Activated T-helper 1 cell treated with anti-CD3 and anti-CD28 coated beads, Interleukin-12 subunit alpha, Interleukin-12 subunit beta, Interleukin-2, Interleukin-4 antibody, amounts not matched to agents 30 ng/mL and 10 ng/mL and 1 ng/mL, durations not matched to agents 14 hours and 24 hours and 36 hours (primary cell): ENCODE measurements at regions not wholly inside any gene's neighbourhood (a gene's known extent, or its start where the extent isn't known, plus 50 kb on each side); places are given as distances from the start of the nearest gene placed in this dataset.
A peak's percentile ranks its signal among the peaks of the same experiment; 100 is the strongest.

Experiments used
- DNase-seq: peaks from one replicate; pipeline ENCODE4 v3.0.0; 2021; ENCODE audit warnings: low spot score
- H3K27ac Mint-ChIP-seq: one replicate; pipeline ENCODE4 v1.8.0; 2021; ENCODE audit warnings: mild to moderate bottlenecking, mixed read lengths
- H3K27me3 Mint-ChIP-seq: one replicate; pipeline ENCODE4 v1.8.0; 2022; ENCODE audit warnings: mild to moderate bottlenecking, moderate library complexity, mixed read lengths; ENCODE audit not compliant: insufficient read depth
- H3K36me3 Mint-ChIP-seq: one replicate; pipeline ENCODE4 v1.8.0; 2021; ENCODE audit warnings: low read depth, mixed read lengths
- H3K4me1 Mint-ChIP-seq: one replicate; pipeline ENCODE4 v1.8.0; 2021; ENCODE audit warnings: low read depth, mixed read lengths
- H3K4me3 Mint-ChIP-seq: one replicate; pipeline ENCODE4 v1.8.0; 2021; ENCODE audit warnings: mild to moderate bottlenecking, moderate library complexity, mixed read lengths
- H3K9me3 Mint-ChIP-seq: one replicate; pipeline ENCODE4 v1.8.0; 2021; ENCODE audit warnings: mixed read lengths
- intact Hi-C: fragments of 100-400 bp; cut with micrococcal nuclease; formaldehyde crosslinking; loops from one replicate; pipeline ENCODE4 v1.15.1; 2024

DNA sequence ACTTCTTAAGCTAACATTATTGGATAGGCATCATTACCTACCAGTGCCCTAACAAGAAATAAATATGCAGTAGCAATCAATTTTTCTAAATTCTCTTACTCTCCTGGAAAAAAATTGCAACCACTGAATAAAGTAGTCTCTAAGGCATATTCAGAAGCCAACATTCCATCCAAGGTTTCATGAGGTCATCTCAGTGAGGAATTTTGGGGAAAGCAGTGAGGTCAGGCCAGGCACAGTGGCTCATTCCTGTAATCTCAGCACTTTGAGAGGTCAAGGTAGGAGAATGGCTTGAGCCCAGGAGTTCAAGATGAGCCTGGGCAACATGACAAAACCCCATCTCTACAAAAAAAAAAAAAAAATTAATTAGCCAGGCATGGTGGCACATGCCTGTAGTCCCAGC lies 75.9 kb upstream of the GHITM start:
- no peaks in the 10 kb centered on the region for H3K4me1 Mint-ChIP-seq
- peaks cover 3% of the 10 kb centered on the region for H3K27me3 Mint-ChIP-seq
- DNase-seq: no peak
- no peak overlapping the region for H3K4me3 Mint-ChIP-seq
- intact Hi-C loops: no loop called here
- no peaks in the 10 kb centered on the region for H3K9me3 Mint-ChIP-seq
- no peaks in the 10 kb centered on the region for H3K36me3 Mint-ChIP-seq
- H3K27ac Mint-ChIP-seq: no peak overlapping the region

DNA sequence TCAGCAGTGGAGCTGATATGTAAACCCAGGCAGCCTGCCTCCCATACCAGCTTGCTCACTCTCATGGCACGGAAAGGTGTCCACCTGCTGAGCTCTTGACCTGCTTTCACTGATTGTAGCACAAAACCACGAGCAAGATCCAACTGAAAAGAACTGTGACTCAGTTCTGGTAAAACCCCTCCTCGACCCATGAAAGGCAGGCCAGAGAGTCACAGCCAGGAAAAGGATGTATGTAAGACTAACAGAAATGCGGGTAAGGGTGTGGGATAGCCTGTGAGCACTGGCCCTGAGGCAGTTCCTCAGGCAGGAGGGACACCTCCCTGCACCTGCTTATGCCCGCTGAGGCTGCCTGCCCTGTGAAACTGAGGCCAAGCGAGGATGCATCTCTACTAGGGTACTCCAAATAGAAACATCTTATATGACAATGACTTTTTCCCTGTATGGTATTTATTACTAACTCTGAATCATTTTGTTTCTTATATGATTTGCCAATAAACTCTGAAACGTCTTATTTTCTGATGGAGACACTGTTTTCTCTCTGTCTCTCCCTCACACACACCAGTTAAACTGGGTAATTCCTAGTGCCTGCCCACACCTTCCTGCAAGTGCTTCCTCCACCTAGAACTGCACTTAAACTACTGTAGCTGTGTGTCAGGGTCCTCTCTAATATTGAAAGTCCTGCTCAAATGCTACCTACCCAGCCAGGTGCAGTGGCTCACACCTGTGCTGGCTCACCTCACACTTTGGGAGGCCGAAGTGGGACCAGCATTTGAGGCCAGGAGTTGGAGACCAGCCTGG lies 73.3 kb upstream of the GHITM start:
- intact Hi-C loops: no loop called here
- H3K4me3 Mint-ChIP-seq: no peak overlapping the region
- H3K36me3 Mint-ChIP-seq: no peaks in the 10 kb centered on the region
- peaks cover 3% of the 10 kb centered on the region for H3K27me3 Mint-ChIP-seq
- no peaks in the 10 kb centered on the region for H3K9me3 Mint-ChIP-seq
- H3K4me1 Mint-ChIP-seq: no peaks in the 10 kb centered on the region
- DNase-seq: no peak
- peak overlapping the region; percentile 36 for H3K27ac Mint-ChIP-seq

DNA sequence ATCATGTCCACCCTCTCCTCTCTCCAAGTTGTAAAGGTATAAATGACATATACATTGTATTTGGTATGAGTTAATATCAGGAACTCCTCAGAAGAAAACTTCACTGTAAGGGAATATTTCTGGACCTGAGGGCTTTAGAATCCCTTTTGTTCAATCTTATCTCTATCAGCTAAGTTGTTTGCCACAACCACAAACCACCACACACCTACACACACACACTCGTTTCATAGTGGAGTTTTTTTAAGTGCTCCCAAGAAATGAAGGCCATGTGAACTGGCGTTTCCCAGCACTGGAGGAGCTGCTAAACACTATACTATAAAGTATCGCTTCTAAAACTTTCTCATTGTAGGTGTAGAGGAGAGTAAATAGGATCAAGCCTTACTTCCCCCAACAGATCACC lies 64.8 kb upstream of the GHITM start:
- Mint-ChIP-seq H3K27ac (no peak overlapping the region), H3K4me3 (no peak overlapping the region), H3K9me3 (no peaks in the 10 kb centered on the region), H3K4me1 (peaks cover 5% of the 10 kb centered on the region), H3K27me3 (peaks cover 3% of the 10 kb centered on the region), H3K36me3 (no peaks in the 10 kb centered on the region)
- intact Hi-C loops: no loop called here
- DNase-seq: no peak

DNA sequence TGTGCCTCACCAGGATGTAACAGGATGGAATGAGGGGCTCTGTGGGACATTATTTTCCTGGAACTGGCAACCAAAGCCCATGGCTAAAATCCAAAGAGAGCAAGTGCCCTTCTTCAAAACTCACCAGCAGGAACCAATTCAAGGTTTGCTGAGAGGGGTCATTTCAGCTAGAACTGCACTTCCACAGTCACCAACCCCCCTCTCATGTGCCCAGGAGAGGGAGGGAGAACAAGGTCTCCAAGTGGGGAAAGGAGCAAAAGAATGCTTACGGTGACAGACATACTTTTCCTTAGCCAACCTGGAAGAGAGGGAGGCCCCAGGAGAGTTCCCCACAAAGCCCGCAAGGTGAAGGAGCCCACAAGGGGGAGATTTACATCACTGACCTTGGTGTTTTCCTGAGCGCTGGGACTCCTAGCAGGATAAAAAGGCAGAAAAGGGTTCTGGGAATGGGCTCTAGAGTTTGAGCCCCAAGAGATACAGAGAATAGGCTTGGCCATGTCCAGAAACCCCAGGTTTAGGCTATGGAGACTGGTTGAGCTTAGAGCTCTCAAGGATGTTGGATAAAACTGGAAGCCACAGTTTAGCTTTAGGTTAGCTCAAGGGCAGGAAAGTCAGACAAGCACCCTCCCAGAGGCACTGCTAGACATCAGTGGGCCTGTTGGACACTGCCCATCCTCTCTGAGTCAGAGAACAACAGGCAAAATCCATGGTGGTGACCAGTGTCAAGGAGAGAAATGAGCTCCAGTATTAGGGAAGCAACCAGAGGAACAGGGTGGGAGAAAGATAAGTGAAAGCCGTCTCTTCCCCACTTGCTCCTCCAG lies 63.9 kb upstream of the GHITM start:
- intact Hi-C loops: no loop called here
- Mint-ChIP-seq H3K36me3 (no peaks in the 10 kb centered on the region), H3K27me3 (peaks cover 3% of the 10 kb centered on the region), H3K4me3 (no peak overlapping the region), H3K27ac (no peak overlapping the region), H3K4me1 (peaks cover 5% of the 10 kb centered on the region), H3K9me3 (no peaks in the 10 kb centered on the region)
- DNase-seq: no peak

DNA sequence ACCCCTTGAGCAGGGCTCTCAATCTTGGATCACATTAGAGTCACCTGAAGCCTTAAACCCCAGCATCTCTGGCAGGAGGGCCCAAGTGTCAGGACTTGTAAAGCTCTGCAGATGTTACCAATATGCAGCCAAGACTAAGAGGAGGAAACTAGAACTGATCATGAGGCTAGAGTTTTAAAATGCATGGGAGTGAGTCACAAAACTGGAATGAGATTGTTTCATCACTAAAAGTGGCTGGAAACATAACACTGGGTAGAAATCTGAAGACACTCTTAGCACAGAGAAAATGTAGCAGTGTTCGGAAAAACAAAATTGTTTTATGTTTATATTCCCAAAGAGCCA lies 63.3 kb upstream of the GHITM start:
- no peak for DNase-seq
- Mint-ChIP-seq H3K4me3 (no peak overlapping the region), H3K4me1 (peaks cover 5% of the 10 kb centered on the region), H3K27ac (no peak overlapping the region), H3K27me3 (peaks cover 3% of the 10 kb centered on the region), H3K9me3 (no peaks in the 10 kb centered on the region), H3K36me3 (no peaks in the 10 kb centered on the region)
- intact Hi-C loops: no loop called here

DNA sequence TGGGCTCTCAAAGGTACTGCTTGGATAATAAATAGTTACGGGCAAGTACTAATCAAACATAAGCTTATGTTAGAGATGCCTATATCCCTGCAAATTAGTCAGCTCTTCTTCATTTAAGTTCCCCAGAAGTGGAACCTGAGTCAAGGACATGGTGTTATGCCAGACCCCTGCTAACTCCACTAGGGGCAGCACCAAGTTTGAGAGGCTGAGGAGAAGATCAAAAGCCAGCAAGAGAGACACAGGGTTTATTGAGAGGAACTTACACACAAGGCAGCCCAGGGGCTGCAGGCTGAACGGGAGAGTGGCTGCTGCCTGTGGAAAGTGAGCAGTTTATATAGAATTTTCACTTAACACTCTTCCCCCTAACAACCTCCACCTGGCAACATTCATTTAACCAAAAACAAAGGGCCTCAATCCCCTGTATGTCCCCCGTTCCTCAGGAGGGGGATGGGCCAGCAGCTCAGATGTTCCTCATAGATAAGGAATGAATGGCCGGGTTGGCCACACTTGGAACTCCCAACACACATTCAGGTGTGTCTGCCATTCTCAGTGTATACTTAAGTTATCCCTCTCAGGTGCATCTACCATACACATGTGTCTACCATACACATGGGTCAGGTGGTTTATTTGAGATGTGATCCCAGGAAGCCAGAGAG lies 62.6 kb upstream of the GHITM start:
- intact Hi-C loops: no loop called here
- DNase-seq: no peak

DNA sequence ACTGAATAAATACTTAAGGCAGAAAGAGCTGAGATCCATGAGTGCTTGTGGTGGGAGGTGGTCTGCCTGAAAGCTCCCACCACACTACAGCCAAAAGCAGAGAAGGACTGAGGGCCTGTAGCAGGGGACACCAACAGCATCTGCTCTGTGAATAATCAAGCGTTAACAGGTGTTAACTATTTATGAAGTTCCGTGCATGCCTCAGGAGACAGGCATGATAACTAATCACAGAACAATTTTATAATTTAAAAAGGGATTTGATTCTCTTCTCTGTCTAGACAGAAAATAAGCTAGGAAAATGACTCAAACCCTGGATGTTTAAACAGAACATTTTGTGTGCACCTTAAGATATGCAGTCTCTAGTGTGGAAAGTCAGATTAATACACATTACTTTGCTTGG lies 61.5 kb upstream of the GHITM start:
- intact Hi-C loops: no loop called here
- Mint-ChIP-seq H3K4me3 (no peak overlapping the region), H3K27ac (no peak overlapping the region), H3K36me3 (no peaks in the 10 kb centered on the region), H3K27me3 (peaks cover 6% of the 10 kb centered on the region), H3K9me3 (no peaks in the 10 kb centered on the region), H3K4me1 (peaks cover 5% of the 10 kb centered on the region)
- no peak for DNase-seq

More for the DNA sequence above, 62.6 kb upstream of the GHITM start:
- Mint-ChIP-seq H3K27ac (no peak overlapping the region), H3K4me3 (no peak overlapping the region), H3K4me1 (peaks cover 5% of the 10 kb centered on the region), H3K27me3 (peaks cover 3% of the 10 kb centered on the region), H3K9me3 (no peaks in the 10 kb centered on the region), H3K36me3 (no peaks in the 10 kb centered on the region)

DNA sequence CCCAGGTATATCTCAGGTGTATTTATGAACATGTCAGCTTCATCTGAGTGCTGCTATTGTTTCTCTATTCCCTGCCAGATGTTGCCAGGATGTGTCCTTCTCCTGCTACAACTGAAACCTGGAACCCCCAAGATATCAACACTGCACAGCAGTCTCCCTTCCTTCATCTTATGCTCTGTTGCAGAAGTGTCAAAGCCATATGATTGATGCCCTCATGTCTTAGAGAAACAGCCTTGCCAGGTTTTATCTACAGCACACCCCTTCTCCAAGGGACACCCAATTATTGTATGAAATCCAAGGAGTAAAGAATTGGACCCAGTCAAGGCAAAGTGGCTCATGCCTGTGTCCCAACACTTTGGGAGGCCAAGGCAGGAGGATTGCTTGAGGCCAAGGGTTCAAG lies 60.5 kb upstream of the GHITM start:
- Mint-ChIP-seq H3K27ac (no peak overlapping the region), H3K4me3 (no peak overlapping the region), H3K27me3 (peaks cover 7% of the 10 kb centered on the region), H3K9me3 (no peaks in the 10 kb centered on the region), H3K4me1 (peaks cover 5% of the 10 kb centered on the region), H3K36me3 (no peaks in the 10 kb centered on the region)
- intact Hi-C loops: no loop called here
- DNase-seq: no peak

DNA sequence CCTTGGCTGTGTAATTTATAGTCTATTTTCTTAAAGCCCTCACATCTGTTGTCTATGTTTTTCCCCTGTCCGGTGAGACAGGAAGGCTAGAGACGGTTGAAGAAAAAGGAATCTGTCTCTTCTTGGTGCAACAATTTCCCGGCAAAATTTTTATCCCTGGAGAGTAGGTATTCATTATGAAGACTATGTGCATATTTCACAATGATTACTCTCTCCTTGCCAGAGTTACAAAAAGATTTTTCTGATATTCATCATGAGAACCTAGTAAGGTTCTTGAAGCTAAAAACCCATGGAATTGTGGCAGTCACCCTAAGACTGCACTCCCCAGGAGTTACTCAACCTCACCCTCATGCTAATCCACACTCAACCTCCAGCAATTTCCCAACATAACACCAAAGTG lies 55.0 kb upstream of the GHITM start:
- no peaks in the 10 kb centered on the region for H3K36me3 Mint-ChIP-seq

DNA sequence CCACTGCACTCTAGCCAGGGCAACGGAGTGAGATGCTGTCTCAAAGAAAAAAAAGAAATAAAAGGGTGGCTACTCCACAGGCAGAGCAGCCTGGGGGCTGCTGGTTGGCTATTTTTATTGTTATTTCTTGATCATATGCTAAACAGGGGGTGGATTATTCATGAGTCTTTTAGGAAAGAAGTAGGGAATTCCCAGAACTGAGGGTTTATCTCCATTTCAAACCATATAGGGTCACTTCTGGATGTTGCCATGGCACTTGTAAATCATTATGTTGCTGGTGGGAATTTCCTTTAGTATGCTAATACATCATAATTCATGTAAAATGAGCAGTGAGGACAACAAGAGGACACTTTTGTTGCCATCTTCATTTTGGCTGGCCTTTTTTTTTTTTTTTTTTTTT lies 52.1 kb upstream of the GHITM start:
- Mint-ChIP-seq H3K4me1 (no peaks in the 10 kb centered on the region), H3K36me3 (no peaks in the 10 kb centered on the region), H3K9me3 (no peaks in the 10 kb centered on the region), H3K27ac (no peak overlapping the region), H3K4me3 (no peak overlapping the region), H3K27me3 (peaks cover 21% of the 10 kb centered on the region)
- intact Hi-C loops: no loop called here
- no peak for DNase-seq

More for the DNA sequence above, 55.0 kb upstream of the GHITM start:
- no peak overlapping the region for H3K4me3 Mint-ChIP-seq
- H3K4me1 Mint-ChIP-seq: no peaks in the 10 kb centered on the region
- no peaks in the 10 kb centered on the region for H3K9me3 Mint-ChIP-seq
- peaks cover 4% of the 10 kb centered on the region for H3K27me3 Mint-ChIP-seq
- intact Hi-C loops: no loop called here
- no peak overlapping the region for H3K27ac Mint-ChIP-seq
- no peak for DNase-seq

DNA sequence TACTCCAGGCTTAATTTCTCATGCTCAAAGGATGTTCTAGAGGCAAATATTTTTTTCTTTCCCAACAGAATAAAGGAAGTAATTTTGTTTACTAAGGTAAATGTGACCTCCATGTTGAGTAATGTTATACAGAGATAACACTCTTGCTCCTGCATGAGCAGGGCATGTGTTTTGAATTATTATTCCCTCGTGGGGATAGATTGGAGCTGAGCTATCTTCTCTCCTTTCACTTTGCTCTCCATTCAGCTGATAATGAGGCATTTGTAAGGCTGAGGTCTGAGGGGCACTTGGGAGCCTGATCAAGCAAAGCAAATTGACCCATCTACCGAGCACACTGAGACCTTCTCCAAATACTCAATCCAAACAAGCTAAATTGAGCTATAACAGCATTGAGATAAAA lies 50.7 kb upstream of the GHITM start:
- Mint-ChIP-seq H3K4me3 (no peak overlapping the region), H3K9me3 (no peaks in the 10 kb centered on the region), H3K27ac (no peak overlapping the region), H3K36me3 (no peaks in the 10 kb centered on the region), H3K27me3 (peaks cover 20% of the 10 kb centered on the region), H3K4me1 (no peaks in the 10 kb centered on the region)
- no peak for DNase-seq
- intact Hi-C loops: no loop called here

DNA sequence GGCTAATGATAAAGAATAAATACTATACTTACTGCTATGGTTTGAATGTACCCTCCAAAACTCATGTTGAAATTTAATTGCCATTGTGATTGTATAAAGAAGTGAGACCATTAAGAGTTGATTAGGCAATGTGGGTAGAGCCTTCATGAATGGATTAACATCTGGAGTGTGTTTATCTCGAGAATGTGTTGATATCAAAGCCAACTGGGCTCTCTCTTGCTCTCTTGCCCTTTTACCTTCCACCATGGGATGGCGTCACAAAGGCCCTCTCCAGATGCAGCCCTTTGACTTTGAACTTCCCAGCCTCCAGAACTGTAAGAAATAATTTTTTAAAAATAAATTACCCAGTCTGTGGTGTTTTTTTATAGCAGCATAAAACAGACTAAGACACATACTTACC lies 50.1 kb upstream of the GHITM start:
- peaks cover 20% of the 10 kb centered on the region for H3K27me3 Mint-ChIP-seq
- H3K4me3 Mint-ChIP-seq: no peak overlapping the region
- no peaks in the 10 kb centered on the region for H3K9me3 Mint-ChIP-seq

More for the DNA sequence above, 50.1 kb upstream of the GHITM start:
- Mint-ChIP-seq H3K27ac (no peak overlapping the region), H3K36me3 (no peaks in the 10 kb centered on the region), H3K4me1 (no peaks in the 10 kb centered on the region)
- intact Hi-C loops: no loop called here
- DNase-seq: no peak
